ENCODE measurements at regions not wholly inside any gene's neighbourhood (a gene's known extent, or its start where the extent isn't known, plus 50 kb on each side); places are given as distances from the start of the nearest gene placed in this dataset.

- Histone ChIP-seq H3K27me3 (ENCODE audit: control insufficient read depth, insufficient read depth, low read length) (no peaks in the 10 kb centered on the region), H3K9me3 (ENCODE audit: control insufficient read depth, insufficient read depth, low read length) (no peaks in the 10 kb centered on the region), H3K27ac (ENCODE audit: low read depth, low read length) (no peak overlapping the region), H3K36me3 (ENCODE audit: control insufficient read depth, insufficient read depth, low read length) (no peaks in the 10 kb centered on the region), H3K4me1 (ENCODE audit: control insufficient read depth, insufficient read depth, low read length) (no peaks in the 10 kb centered on the region), H3K9ac (ENCODE audit: low read depth, low read length) (no peak overlapping the region), H3K4me3 (ENCODE audit: low read depth, low read length) (no peak overlapping the region)
Observed at GRCh38 chr13:76168661-76169060, 532.5 kb downstream of the LMO7 start.

- Histone ChIP-seq H3K27ac (ENCODE audit: low read depth, low read length) (no peak overlapping the region), H3K27me3 (ENCODE audit: control insufficient read depth, insufficient read depth, low read length) (no peaks in the 10 kb centered on the region), H3K9me3 (ENCODE audit: control insufficient read depth, insufficient read depth, low read length) (no peaks in the 10 kb centered on the region), H3K4me1 (ENCODE audit: control insufficient read depth, insufficient read depth, low read length) (no peaks in the 10 kb centered on the region), H3K4me3 (ENCODE audit: low read depth, low read length) (no peak overlapping the region), H3K9ac (ENCODE audit: low read depth, low read length) (no peak overlapping the region), H3K36me3 (ENCODE audit: control insufficient read depth, insufficient read depth, low read length) (no peaks in the 10 kb centered on the region)
Observed at GRCh38 chr13:76164290-76164689, 528.2 kb downstream of the LMO7 start.

- Histone ChIP-seq H3K9ac (ENCODE audit: low read depth, low read length) (no peak overlapping the region), H3K36me3 (ENCODE audit: control insufficient read depth, insufficient read depth, low read length) (no peaks in the 10 kb centered on the region), H3K9me3 (ENCODE audit: control insufficient read depth, insufficient read depth, low read length) (no peaks in the 10 kb centered on the region), H3K4me1 (ENCODE audit: control insufficient read depth, insufficient read depth, low read length) (no peaks in the 10 kb centered on the region), H3K27me3 (ENCODE audit: control insufficient read depth, insufficient read depth, low read length) (no peaks in the 10 kb centered on the region), H3K27ac (ENCODE audit: low read depth, low read length) (no peak overlapping the region), H3K4me3 (ENCODE audit: low read depth, low read length) (no peak overlapping the region)
Observed at GRCh38 chr13:76163761-76164160, 527.6 kb downstream of the LMO7 start.

GRCh38 chr13:76160961-76161925, 525.1 kb downstream of the LMO7 start:
- no peak overlapping the region for H3K9ac ChIP-seq (ENCODE audit: low read depth, low read length)
- H3K4me1 ChIP-seq (ENCODE audit: control insufficient read depth, insufficient read depth, low read length) = peaks cover 9% of the 10 kb centered on the region; the same call in 1 of the 2 replicates
- no peaks in the 10 kb centered on the region for H3K27me3 ChIP-seq (ENCODE audit: control insufficient read depth, insufficient read depth, low read length)
- no peak overlapping the region for H3K4me3 ChIP-seq (ENCODE audit: low read depth, low read length)
- H3K9me3 ChIP-seq (ENCODE audit: control insufficient read depth, insufficient read depth, low read length) = no peaks in the 10 kb centered on the region
- no peak overlapping the region for H3K27ac ChIP-seq (ENCODE audit: low read depth, low read length)
- no peaks in the 10 kb centered on the region for H3K36me3 ChIP-seq (ENCODE audit: control insufficient read depth, insufficient read depth, low read length)

GRCh38 chr13:76160506-76160905, 524.4 kb downstream of the LMO7 start:
- no peaks in the 10 kb centered on the region for H3K9me3 ChIP-seq (ENCODE audit: control insufficient read depth, insufficient read depth, low read length)
- no peaks in the 10 kb centered on the region for H3K36me3 ChIP-seq (ENCODE audit: control insufficient read depth, insufficient read depth, low read length)
- H3K4me3 ChIP-seq (ENCODE audit: low read depth, low read length) = no peak overlapping the region
- H3K9ac ChIP-seq (ENCODE audit: low read depth, low read length) = no peak overlapping the region
- no peaks in the 10 kb centered on the region for H3K27me3 ChIP-seq (ENCODE audit: control insufficient read depth, insufficient read depth, low read length)
- peaks cover 9% of the 10 kb centered on the region; the same call in 1 of the 2 replicates for H3K4me1 ChIP-seq (ENCODE audit: control insufficient read depth, insufficient read depth, low read length)
- no peak overlapping the region for H3K27ac ChIP-seq (ENCODE audit: low read depth, low read length)

- Histone ChIP-seq H3K27me3 (ENCODE audit: control insufficient read depth, insufficient read depth, low read length) (no peaks in the 10 kb centered on the region), H3K4me3 (ENCODE audit: low read depth, low read length) (no peak overlapping the region), H3K4me1 (ENCODE audit: control insufficient read depth, insufficient read depth, low read length) (peaks cover 9% of the 10 kb centered on the region; the same call in 1 of the 2 replicates), H3K9ac (ENCODE audit: low read depth, low read length) (no peak overlapping the region), H3K36me3 (ENCODE audit: control insufficient read depth, insufficient read depth, low read length) (no peaks in the 10 kb centered on the region), H3K27ac (ENCODE audit: low read depth, low read length) (no peak overlapping the region), H3K9me3 (ENCODE audit: control insufficient read depth, insufficient read depth, low read length) (no peaks in the 10 kb centered on the region)
Observed at GRCh38 chr13:76157926-76158325, 521.8 kb downstream of the LMO7 start.

GRCh38 chr13:76153239-76153638, 517.1 kb downstream of the LMO7 start:
- peaks cover 5% of the 10 kb centered on the region; the same call in 1 of the 2 replicates for H3K4me1 ChIP-seq (ENCODE audit: control insufficient read depth, insufficient read depth, low read length)
- H3K9ac ChIP-seq (ENCODE audit: low read depth, low read length) = no peak overlapping the region
- H3K9me3 ChIP-seq (ENCODE audit: control insufficient read depth, insufficient read depth, low read length) = no peaks in the 10 kb centered on the region
- H3K27ac ChIP-seq (ENCODE audit: low read depth, low read length) = no peak overlapping the region
- no peak overlapping the region for H3K4me3 ChIP-seq (ENCODE audit: low read depth, low read length)
- no peaks in the 10 kb centered on the region for H3K36me3 ChIP-seq (ENCODE audit: control insufficient read depth, insufficient read depth, low read length)
- H3K27me3 ChIP-seq (ENCODE audit: control insufficient read depth, insufficient read depth, low read length) = no peaks in the 10 kb centered on the region

- Histone ChIP-seq H3K36me3 (ENCODE audit: control insufficient read depth, insufficient read depth, low read length) (no peaks in the 10 kb centered on the region), H3K27ac (ENCODE audit: low read depth, low read length) (no peak overlapping the region), H3K4me1 (ENCODE audit: control insufficient read depth, insufficient read depth, low read length) (no peaks in the 10 kb centered on the region), H3K4me3 (ENCODE audit: low read depth, low read length) (no peak overlapping the region), H3K9me3 (ENCODE audit: control insufficient read depth, insufficient read depth, low read length) (no peaks in the 10 kb centered on the region), H3K27me3 (ENCODE audit: control insufficient read depth, insufficient read depth, low read length) (no peaks in the 10 kb centered on the region), H3K9ac (ENCODE audit: low read depth, low read length) (no peak overlapping the region)
Observed at GRCh38 chr13:76148926-76149325, 512.8 kb downstream of the LMO7 start.

- Histone ChIP-seq H3K9me3 (ENCODE audit: control insufficient read depth, insufficient read depth, low read length) (no peaks in the 10 kb centered on the region), H3K27ac (ENCODE audit: low read depth, low read length) (no peak overlapping the region), H3K36me3 (ENCODE audit: control insufficient read depth, insufficient read depth, low read length) (no peaks in the 10 kb centered on the region), H3K4me3 (ENCODE audit: low read depth, low read length) (no peak overlapping the region), H3K27me3 (ENCODE audit: control insufficient read depth, insufficient read depth, low read length) (no peaks in the 10 kb centered on the region), H3K4me1 (ENCODE audit: control insufficient read depth, insufficient read depth, low read length) (no peaks in the 10 kb centered on the region), H3K9ac (ENCODE audit: low read depth, low read length) (no peak overlapping the region)
Observed at GRCh38 chr13:76148374-76148773, 512.2 kb downstream of the LMO7 start.

- no peaks in the 10 kb centered on the region for H3K4me1 ChIP-seq (ENCODE audit: control insufficient read depth, insufficient read depth, low read length)
- no peak overlapping the region for H3K27ac ChIP-seq (ENCODE audit: low read depth, low read length)
- H3K9ac ChIP-seq (ENCODE audit: low read depth, low read length) = no peak overlapping the region
- H3K9me3 ChIP-seq (ENCODE audit: control insufficient read depth, insufficient read depth, low read length) = no peaks in the 10 kb centered on the region
- H3K36me3 ChIP-seq (ENCODE audit: control insufficient read depth, insufficient read depth, low read length) = no peaks in the 10 kb centered on the region
- no peaks in the 10 kb centered on the region for H3K27me3 ChIP-seq (ENCODE audit: control insufficient read depth, insufficient read depth, low read length)
- no peak overlapping the region for H3K4me3 ChIP-seq (ENCODE audit: low read depth, low read length)
Observed at GRCh38 chr13:76132532-76132931, 496.4 kb downstream of the LMO7 start.

- Histone ChIP-seq H3K27ac (ENCODE audit: low read depth, low read length) (no peak overlapping the region), H3K4me1 (ENCODE audit: control insufficient read depth, insufficient read depth, low read length) (no peaks in the 10 kb centered on the region), H3K4me3 (ENCODE audit: low read depth, low read length) (no peak overlapping the region), H3K36me3 (ENCODE audit: control insufficient read depth, insufficient read depth, low read length) (no peaks in the 10 kb centered on the region), H3K9me3 (ENCODE audit: control insufficient read depth, insufficient read depth, low read length) (no peaks in the 10 kb centered on the region), H3K9ac (ENCODE audit: low read depth, low read length) (no peak overlapping the region), H3K27me3 (ENCODE audit: control insufficient read depth, insufficient read depth, low read length) (no peaks in the 10 kb centered on the region)
Observed at GRCh38 chr13:76131551-76131950, 495.4 kb downstream of the LMO7 start.
